Inflammatory macrophage (primary cell): ENCODE measurements at regions not wholly inside any gene's neighbourhood (a gene's known extent, or its start where the extent isn't known, plus 50 kb on each side); places are given as distances from the start of the nearest gene placed in this dataset.

Source experiments
- DNase-seq, 2 donors: peaks; one replicate each; pipeline ENCODE4 v3.0.0-alpha.2; 2020 to 2022

GRCh38 chr5:159764283-159765134 lies 151.8 kb upstream of the ADRA1B start:
- no peak for DNase-seq

GRCh38 chr5:159765135-159765433 lies 151.2 kb upstream of the ADRA1B start:
- no peak for DNase-seq

GRCh38 chr5:159765760-159766517 lies 150.3 kb upstream of the ADRA1B start:
- DNase-seq, result no peak

GRCh38 chr5:159768243-159768642 lies 148.0 kb upstream of the ADRA1B start:
- DNase-seq, result no peak

GRCh38 chr5:159772698-159773061 lies 143.6 kb upstream of the ADRA1B start:
- DNase-seq, result no peak

- DNase-seq, result peak; percentile 71 to 89
Measured at GRCh38 chr5:159773062-159773924, 143.0 kb upstream of the ADRA1B start.

GRCh38 chr5:159774476-159775031 lies 141.7 kb upstream of the ADRA1B start:
- DNase-seq, result no peak

GRCh38 chr5:159775890-159776289 lies 140.4 kb upstream of the ADRA1B start:
- peak in 1 of 2 donors; percentile 5 for DNase-seq

- no peak for DNase-seq
Measured at GRCh38 chr5:159777049-159777660, 139.1 kb upstream of the ADRA1B start.

- DNase-seq, result no peak
Measured at GRCh38 chr5:159779481-159779880, 136.8 kb upstream of the ADRA1B start.

GRCh38 chr5:159780246-159780645 lies 136.0 kb upstream of the ADRA1B start:
- peak in 1 of 2 donors; percentile 29 for DNase-seq

GRCh38 chr5:159781626-159782157 lies 134.6 kb upstream of the ADRA1B start:
- DNase-seq, result no peak

GRCh38 chr5:159782197-159782994 lies 133.9 kb upstream of the ADRA1B start:
- DNase-seq, result peak; percentile 13 to 34

GRCh38 chr5:159782995-159783300 lies 133.3 kb upstream of the ADRA1B start:
- DNase-seq, result no peak

GRCh38 chr5:159783726-159784247 lies 132.5 kb upstream of the ADRA1B start:
- no peak for DNase-seq

GRCh38 chr5:159784993-159785392 lies 131.3 kb upstream of the ADRA1B start:
- no peak for DNase-seq

- DNase-seq, result no peak
Measured at GRCh38 chr5:159785656-159786055, 130.6 kb upstream of the ADRA1B start.

- DNase-seq, result no peak
Measured at GRCh38 chr5:159786201-159786600, 130.1 kb upstream of the ADRA1B start.

- no peak for DNase-seq
Measured at GRCh38 chr5:159786901-159787691, 129.2 kb upstream of the ADRA1B start.

GRCh38 chr5:159787837-159788236 lies 128.4 kb upstream of the ADRA1B start:
- DNase-seq, result no peak
